WTC11 (cell line): ENCODE measurements at regions not wholly inside any gene's neighbourhood (a gene's known extent, or its start where the extent isn't known, plus 50 kb on each side); places are given as distances from the start of the nearest gene placed in this dataset.

Source experiments
- ATAC-seq: fragments of 200-7000 bp; cut with Tn5 transposase; 2 replicates; pipeline ENCODE4 v1.10.0; 2021; ENCODE audit warnings: mild to moderate bottlenecking, moderate library complexity
- CTCF ChIA-PET: fragments of 300-600 bp; sonication (Branson Sonifier 250); formaldehyde crosslinking; loops from one replicate; lab custom pipeline; 2021; ENCODE audit warnings: antibody characterized with exemption; lab: Charles Lee
- POLR2A ChIA-PET: fragments of 350-600 bp; sonication (Branson Sonifier 250); formaldehyde crosslinking; loops from one replicate; lab custom pipeline; 2021; ENCODE audit warnings: antibody characterized with exemption; lab: Charles Lee
- DNase-seq: peaks from one replicate; pipeline ENCODE4 v3.0.0; 2021; ENCODE audit warnings: low spot score
- H3K27ac Mint-ChIP-seq: 2 replicates; pipeline ENCODE4 v1.8.0; 2021; ENCODE audit warnings: mixed read lengths
- H3K27me3 Mint-ChIP-seq: 2 replicates; pipeline ENCODE4 v1.8.0; 2021; ENCODE audit warnings: low read depth, mild to moderate bottlenecking, moderate library complexity, mixed read lengths
- H3K36me3 Mint-ChIP-seq: 2 replicates; pipeline ENCODE4 v1.8.0; 2021; ENCODE audit warnings: mixed read lengths
- H3K4me1 Mint-ChIP-seq: 2 replicates; pipeline ENCODE4 v1.8.0; 2022; ENCODE audit warnings: mixed read lengths
- H3K4me3 Mint-ChIP-seq: 2 replicates; pipeline ENCODE4 v1.8.0; 2021; ENCODE audit warnings: mild to moderate bottlenecking, moderate library complexity, mixed read lengths
- H3K9me3 Mint-ChIP-seq: 2 replicates; pipeline ENCODE4 v1.8.0; 2021; ENCODE audit warnings: mixed read lengths
- CBFB ChIP-seq: sonication (generic); formaldehyde crosslinking; IDR thresholded peaks from 2 replicates; pipeline ENCODE4 v1.8.1; 2022; ENCODE audit warnings: mild to moderate bottlenecking, low read depth, missing genetic modification reagents
- ESRRA ChIP-seq: sonication (generic); formaldehyde crosslinking; IDR thresholded peaks from 2 replicates; pipeline ENCODE4 v1.8.1; 2022; ENCODE audit warnings: mild to moderate bottlenecking, missing genetic modification reagents, borderline replicate concordance
- FOXK1 ChIP-seq: sonication (generic); formaldehyde crosslinking; IDR thresholded peaks from 2 replicates; pipeline ENCODE4 v1.8.0; 2022; ENCODE audit warnings: mild to moderate bottlenecking, moderate library complexity, missing genetic modification reagents
- GRHL2 ChIP-seq: fragments of 250-450 bp; sonication (Bioruptor Pico); IDR thresholded peaks from 2 replicates; pipeline ENCODE4 v1.8.0; 2022; ENCODE audit warnings: mild to moderate bottlenecking, moderate library complexity; ENCODE audit not compliant: insufficient replicate concordance, severe bottlenecking
- MXD4 ChIP-seq: fragments of 250-450 bp; sonication (Bioruptor Pico); IDR thresholded peaks from 2 replicates; pipeline ENCODE4 v1.8.0; 2021; ENCODE audit warnings: mild to moderate bottlenecking, moderate library complexity, borderline replicate concordance
- NR1H2 ChIP-seq: sonication (generic); formaldehyde crosslinking; IDR thresholded peaks from 2 replicates; pipeline ENCODE4 v1.9.0; 2021; ENCODE audit warnings: mild to moderate bottlenecking, moderate library complexity, missing genetic modification reagents
- PRRX2 ChIP-seq: fragments of 250-450 bp; sonication (Bioruptor Pico); IDR thresholded peaks from 2 replicates; pipeline ENCODE4 v1.8.0; 2021; ENCODE audit warnings: mild to moderate bottlenecking
- SMAD4 ChIP-seq: sonication (generic); formaldehyde crosslinking; IDR thresholded peaks from 2 replicates; pipeline ENCODE4 v1.8.0; 2022; ENCODE audit warnings: mild to moderate bottlenecking, missing genetic modification reagents
- ZBTB21 ChIP-seq: sonication (generic); formaldehyde crosslinking; IDR thresholded peaks from 2 replicates; pipeline ENCODE4 v1.8.1; 2023; ENCODE audit warnings: mild to moderate bottlenecking, missing genetic modification reagents, borderline replicate concordance
- ZBTB43 ChIP-seq: sonication (generic); formaldehyde crosslinking; IDR thresholded peaks from 2 replicates; pipeline ENCODE4 v1.8.1; 2023; ENCODE audit warnings: mild to moderate bottlenecking, missing genetic modification reagents
- ZNF121 ChIP-seq: sonication (generic); formaldehyde crosslinking; IDR thresholded peaks from 2 replicates; pipeline ENCODE4 v1.8.0; 2023; ENCODE audit warnings: missing genetic modification reagents
- ZNF219 ChIP-seq: sonication (generic); formaldehyde crosslinking; IDR thresholded peaks from 2 replicates; pipeline ENCODE4 v1.8.0; 2023; ENCODE audit warnings: missing genetic modification reagents, mild to moderate bottlenecking, borderline replicate concordance
- ZNF512 ChIP-seq: sonication (generic); formaldehyde crosslinking; IDR thresholded peaks from 2 replicates; pipeline ENCODE4 v1.8.1; 2022; ENCODE audit warnings: missing genetic modification reagents, borderline replicate concordance
- TF ChIP-seq, protein P1 (sequence below): fragments of 250-450 bp; sonication (Bioruptor Pico); IDR thresholded peaks from 2 replicates; pipeline ENCODE4 v2.1.2; 2022; ENCODE audit warnings: mild to moderate bottlenecking, moderate library complexity
- TF ChIP-seq, protein P2 (sequence below): sonication (generic); formaldehyde crosslinking; IDR thresholded peaks from 2 replicates; pipeline ENCODE4 v1.8.0; 2022; ENCODE audit warnings: mild to moderate bottlenecking, missing genetic modification reagents
- TF ChIP-seq, protein P3 (sequence below): sonication (generic); formaldehyde crosslinking; conservative IDR thresholded peaks from 2 replicates; pipeline ENCODE4 v1.8.1; 2022; ENCODE audit warnings: mild to moderate bottlenecking, missing genetic modification reagents
- TF ChIP-seq, protein P4 (sequence below): fragments of 200-600 bp; IDR thresholded peaks from 2 replicates; pipeline ENCODE4 v1.8.0; 2022; ENCODE audit warnings: antibody characterized with exemption
- TF ChIP-seq, protein P5 (sequence below): sonication (generic); formaldehyde crosslinking; IDR thresholded peaks from 2 replicates; pipeline ENCODE4 v1.8.1; 2023; ENCODE audit warnings: mild to moderate bottlenecking, missing genetic modification reagents, moderate library complexity
- TF ChIP-seq, protein P6 (sequence below): sonication (generic); formaldehyde crosslinking; IDR thresholded peaks from 2 replicates; pipeline ENCODE4 v1.8.0; 2023; ENCODE audit warnings: missing genetic modification reagents

- TF ChIP-seq ZNF512 (CRISPR knock-in tag): no peak
- TF ChIP-seq, protein P1, sequence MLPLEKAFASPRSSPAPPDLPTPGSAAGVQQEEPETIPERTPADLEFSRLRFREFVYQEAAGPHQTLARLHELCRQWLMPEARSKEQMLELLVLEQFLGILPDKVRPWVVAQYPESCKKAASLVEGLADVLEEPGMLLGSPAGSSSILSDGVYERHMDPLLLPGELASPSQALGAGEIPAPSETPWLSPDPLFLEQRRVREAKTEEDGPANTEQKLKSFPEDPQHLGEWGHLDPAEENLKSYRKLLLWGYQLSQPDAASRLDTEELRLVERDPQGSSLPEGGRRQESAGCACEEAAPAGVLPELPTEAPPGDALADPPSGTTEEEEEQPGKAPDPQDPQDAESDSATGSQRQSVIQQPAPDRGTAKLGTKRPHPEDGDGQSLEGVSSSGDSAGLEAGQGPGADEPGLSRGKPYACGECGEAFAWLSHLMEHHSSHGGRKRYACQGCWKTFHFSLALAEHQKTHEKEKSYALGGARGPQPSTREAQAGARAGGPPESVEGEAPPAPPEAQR (CRISPR knock-in tag): no peak
- no peak for TF ChIP-seq ESRRA (CRISPR knock-in tag)
- TF ChIP-seq, protein P2, sequence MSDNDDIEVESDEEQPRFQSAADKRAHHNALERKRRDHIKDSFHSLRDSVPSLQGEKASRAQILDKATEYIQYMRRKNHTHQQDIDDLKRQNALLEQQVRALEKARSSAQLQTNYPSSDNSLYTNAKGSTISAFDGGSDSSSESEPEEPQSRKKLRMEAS (CRISPR knock-in tag): no peak
These were observed 214.6 kb downstream of the PRL start (continued) for GRCh38 chr6:22082218-22082617.

GRCh38 chr6:22083119-22083518, 213.7 kb downstream of the PRL start:
- Mint-ChIP-seq H3K4me1 (peaks cover 17% of the 10 kb centered on the region), H3K27ac (peak overlapping the region; percentile 70), H3K27me3 (no peaks in the 10 kb centered on the region)
- DNase-seq: no peak
- CTCF ChIA-PET: no interaction called here
- no peak for TF ChIP-seq NR1H2 (CRISPR knock-in tag)
- TF ChIP-seq FOXK1 (CRISPR knock-in tag): no peak
- TF ChIP-seq, protein P3, sequence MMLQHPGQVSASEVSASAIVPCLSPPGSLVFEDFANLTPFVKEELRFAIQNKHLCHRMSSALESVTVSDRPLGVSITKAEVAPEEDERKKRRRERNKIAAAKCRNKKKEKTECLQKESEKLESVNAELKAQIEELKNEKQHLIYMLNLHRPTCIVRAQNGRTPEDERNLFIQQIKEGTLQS: no peak
- no peak for TF ChIP-seq ZBTB21 (CRISPR knock-in tag)
- no peak for TF ChIP-seq MXD4 (CRISPR knock-in tag)
- TF ChIP-seq, protein P4, sequence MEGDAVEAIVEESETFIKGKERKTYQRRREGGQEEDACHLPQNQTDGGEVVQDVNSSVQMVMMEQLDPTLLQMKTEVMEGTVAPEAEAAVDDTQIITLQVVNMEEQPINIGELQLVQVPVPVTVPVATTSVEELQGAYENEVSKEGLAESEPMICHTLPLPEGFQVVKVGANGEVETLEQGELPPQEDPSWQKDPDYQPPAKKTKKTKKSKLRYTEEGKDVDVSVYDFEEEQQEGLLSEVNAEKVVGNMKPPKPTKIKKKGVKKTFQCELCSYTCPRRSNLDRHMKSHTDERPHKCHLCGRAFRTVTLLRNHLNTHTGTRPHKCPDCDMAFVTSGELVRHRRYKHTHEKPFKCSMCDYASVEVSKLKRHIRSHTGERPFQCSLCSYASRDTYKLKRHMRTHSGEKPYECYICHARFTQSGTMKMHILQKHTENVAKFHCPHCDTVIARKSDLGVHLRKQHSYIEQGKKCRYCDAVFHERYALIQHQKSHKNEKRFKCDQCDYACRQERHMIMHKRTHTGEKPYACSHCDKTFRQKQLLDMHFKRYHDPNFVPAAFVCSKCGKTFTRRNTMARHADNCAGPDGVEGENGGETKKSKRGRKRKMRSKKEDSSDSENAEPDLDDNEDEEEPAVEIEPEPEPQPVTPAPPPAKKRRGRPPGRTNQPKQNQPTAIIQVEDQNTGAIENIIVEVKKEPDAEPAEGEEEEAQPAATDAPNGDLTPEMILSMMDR: no peak
- TF ChIP-seq PRRX2: no peak
- no peak for TF ChIP-seq ZNF219
- no peak for TF ChIP-seq SMAD4 (CRISPR knock-in tag)
- TF ChIP-seq, protein P5, sequence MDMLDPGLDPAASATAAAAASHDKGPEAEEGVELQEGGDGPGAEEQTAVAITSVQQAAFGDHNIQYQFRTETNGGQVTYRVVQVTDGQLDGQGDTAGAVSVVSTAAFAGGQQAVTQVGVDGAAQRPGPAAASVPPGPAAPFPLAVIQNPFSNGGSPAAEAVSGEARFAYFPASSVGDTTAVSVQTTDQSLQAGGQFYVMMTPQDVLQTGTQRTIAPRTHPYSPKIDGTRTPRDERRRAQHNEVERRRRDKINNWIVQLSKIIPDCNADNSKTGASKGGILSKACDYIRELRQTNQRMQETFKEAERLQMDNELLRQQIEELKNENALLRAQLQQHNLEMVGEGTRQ (CRISPR knock-in tag): no peak
- no peak for TF ChIP-seq GRHL2
- no peak for TF ChIP-seq ZBTB43
- no peak for TF ChIP-seq CBFB (CRISPR knock-in tag)
- TF ChIP-seq ZNF121 (CRISPR knock-in tag): no peak
- TF ChIP-seq, protein P6, sequence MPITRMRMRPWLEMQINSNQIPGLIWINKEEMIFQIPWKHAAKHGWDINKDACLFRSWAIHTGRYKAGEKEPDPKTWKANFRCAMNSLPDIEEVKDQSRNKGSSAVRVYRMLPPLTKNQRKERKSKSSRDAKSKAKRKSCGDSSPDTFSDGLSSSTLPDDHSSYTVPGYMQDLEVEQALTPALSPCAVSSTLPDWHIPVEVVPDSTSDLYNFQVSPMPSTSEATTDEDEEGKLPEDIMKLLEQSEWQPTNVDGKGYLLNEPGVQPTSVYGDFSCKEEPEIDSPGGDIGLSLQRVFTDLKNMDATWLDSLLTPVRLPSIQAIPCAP (CRISPR knock-in tag): no peak
- TF ChIP-seq, all 79 proteins: peak for 0
- Mint-ChIP-seq H3K36me3 (peaks cover 30% of the 10 kb centered on the region), H3K9me3 (peaks cover 21% of the 10 kb centered on the region), H3K4me3 (no peak overlapping the region)
- POLR2A ChIA-PET: no interaction called here
- no peak for ATAC-seq
